SK-MEL-5 (cell line): ENCODE measurements at regions not wholly inside any gene's neighbourhood (a gene's known extent, or its start where the extent isn't known, plus 50 kb on each side); places are given as distances from the start of the nearest gene placed in this dataset.
"Not testable (repeated sequence)": the region's sequence is repeated elsewhere in the genome, so short reads cannot be mapped to it uniquely, and the experiment has no call there.

Experiments
- DNase-seq: peaks from one replicate; pipeline ENCODE4 v3.0.0-alpha.2; 2016; ENCODE audit warnings: low read depth, low spot score
- in situ Hi-C: cut with HindIII; loops from 2 replicates; pipeline ENCODE4 v1.10.0; 2016; ENCODE audit warnings: low sequenced_read_pairs, high pct_unique_total_duplicates, low pct_unique_long_range_greater_than_20kb

DNA sequence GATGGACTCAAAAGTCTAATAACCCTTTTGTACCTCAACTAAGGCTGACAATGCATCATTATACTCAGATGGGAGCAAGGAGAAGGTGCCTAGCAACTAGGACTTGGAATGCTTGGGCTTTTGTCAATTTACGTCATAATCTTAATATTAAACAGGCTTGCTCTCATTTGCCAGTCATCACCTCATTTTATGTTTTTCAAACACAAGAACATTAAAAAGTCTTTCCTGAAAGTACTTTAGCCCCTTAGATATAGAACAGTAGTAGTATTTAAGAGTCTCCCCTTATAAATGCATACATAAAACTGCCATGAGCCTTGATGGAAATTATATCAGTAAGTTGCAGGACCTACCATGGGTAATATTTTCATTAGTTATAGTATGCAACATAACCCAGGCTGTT is 150.7 kb upstream of the INTU start:
- no peak for DNase-seq
- in situ Hi-C loops, result no loop called here

DNA sequence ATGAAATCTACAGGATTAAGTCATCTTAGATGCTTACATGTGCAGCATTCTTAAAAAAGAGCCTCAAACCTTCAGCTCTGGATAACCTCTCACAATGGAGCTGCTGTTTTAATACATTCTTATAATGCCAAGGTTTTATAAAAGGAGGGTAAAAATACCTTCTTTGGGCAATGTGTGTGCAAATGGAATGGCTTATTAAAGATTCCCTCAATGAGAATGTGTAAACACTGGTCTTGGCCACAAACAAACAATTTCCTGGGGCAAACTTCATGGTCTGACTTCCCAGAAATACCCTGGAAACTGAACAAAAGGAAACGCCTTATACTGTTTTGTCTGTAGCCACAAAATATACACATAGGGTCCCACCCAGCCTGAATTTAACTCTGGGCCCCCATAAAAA is 148.6 kb upstream of the INTU start:
- no peak for DNase-seq
- in situ Hi-C loops, result no loop called here

DNA sequence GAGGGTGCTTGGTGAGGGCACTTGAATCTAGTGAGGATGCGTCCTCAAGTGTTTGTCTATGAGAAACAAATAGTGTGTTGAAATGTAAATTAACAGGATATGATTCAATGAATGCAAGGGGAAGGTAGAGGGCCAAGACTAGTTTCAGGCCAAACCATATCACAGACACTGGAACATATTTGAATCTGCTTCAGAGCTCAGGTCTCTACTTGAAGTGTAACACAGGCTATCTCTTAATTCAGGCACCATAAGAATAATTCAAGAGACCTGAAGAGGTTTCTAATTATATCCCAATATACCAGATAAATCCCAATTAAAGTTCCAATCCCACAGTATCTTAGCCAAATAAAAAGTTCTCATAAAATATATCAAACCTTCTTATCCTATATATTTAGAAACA is 146.5 kb upstream of the INTU start:
- in situ Hi-C loops, result no loop called here

DNA sequence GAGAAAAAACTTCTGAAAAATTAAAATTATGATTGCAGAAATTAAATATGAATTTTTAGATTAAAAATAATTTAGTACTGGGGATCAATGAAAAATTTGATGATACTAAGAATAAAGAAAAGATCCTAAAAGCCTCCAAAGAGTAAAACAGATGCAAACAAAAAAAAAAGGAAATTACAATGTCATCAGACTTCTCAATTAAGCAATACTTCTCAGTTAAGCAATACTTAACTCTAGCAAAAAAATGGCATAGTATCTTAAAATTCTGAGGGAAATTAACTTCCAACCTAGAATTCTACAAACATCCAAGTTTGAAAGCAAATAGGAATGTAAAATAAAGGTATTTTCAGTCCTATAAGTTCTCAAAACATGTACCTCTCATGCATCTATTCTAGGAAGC is 141.2 kb upstream of the INTU start:
- in situ Hi-C loops, result no loop called here
- DNase-seq, result no peak

More for the DNA sequence above, 146.5 kb upstream of the INTU start:
- no peak for DNase-seq

DNA sequence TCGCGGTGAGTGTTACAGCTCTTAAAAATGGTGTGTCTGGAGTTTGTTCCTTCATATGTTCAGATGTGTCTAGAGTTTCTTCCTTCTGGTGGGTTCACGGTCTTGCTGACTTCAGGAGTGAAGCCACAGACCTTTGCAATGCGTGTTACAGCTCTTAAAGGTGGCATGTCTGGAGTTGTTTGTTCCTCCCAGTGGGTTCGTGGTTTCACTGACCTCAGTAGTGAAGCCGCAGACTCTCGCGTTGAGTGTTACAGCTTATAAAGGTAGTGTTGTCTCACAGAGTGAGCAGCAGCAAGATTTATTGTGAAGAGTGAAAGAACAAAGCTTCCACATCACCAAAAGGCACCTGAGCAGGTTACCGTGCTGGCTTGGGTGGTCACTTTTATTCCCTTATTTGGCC is 135.9 kb upstream of the INTU start:
- in situ Hi-C loops, DNase-seq: not testable (repeated sequence)

DNA sequence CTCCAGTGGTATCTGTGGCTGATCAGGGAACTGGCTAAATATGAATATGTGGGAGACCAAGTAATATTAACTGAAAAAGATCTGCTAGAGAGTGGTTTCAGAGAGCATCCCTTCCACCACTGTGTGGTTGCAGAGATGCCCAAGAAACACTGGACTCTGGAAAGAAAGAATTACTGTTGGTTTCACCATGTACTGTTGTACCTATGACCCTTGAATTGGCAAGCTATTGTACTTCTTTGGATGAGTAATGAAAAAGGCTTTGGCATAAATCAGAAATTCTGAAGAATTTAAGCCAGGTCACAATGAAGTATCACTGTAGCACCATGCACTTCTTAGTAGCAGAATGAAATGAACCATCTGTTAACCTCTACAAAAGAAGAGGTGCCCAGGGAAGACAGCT is 134.4 kb upstream of the INTU start:
- in situ Hi-C loops, result no loop called here
- no peak for DNase-seq

DNA sequence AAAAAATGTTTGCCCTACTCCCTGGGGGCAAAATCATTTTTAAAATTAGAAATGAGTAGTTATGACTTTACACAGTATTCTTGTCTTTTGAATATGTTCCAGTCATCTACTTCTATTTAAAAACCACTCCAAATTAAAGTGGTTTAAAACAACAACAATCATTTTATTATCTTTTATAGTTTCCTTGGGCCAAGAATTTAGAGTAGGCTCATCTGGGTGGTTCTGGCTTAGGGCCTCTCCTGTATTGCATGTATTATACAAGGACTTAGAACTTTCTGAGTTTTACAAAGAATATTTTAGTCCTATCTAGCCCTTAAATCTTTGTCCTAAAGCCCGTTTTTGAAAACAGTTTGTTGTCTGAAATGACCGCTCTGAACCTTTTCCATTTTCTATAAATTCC is 132.5 kb upstream of the INTU start:
- no peak for DNase-seq
- in situ Hi-C loops, result no loop called here

DNA sequence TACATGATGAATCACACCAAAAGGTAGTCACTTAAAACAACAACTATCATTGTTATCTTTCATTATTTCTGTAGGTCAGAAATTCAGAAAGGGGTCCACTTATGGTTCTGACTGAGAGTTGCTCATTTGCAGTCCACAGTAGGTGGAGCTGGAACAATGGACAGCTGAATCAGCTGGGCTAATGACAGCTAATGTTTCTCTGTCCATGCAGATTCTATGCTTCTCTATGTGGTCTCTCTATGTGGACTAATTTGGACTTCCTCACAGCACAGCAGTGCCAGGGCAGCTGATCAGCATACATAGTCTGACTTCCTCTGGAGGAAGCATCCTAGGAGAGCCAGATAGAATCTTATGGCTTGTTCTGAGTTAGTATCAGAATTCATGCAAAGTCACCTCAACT is 131.7 kb upstream of the INTU start:
- in situ Hi-C loops, result no loop called here
- no peak for DNase-seq

DNA sequence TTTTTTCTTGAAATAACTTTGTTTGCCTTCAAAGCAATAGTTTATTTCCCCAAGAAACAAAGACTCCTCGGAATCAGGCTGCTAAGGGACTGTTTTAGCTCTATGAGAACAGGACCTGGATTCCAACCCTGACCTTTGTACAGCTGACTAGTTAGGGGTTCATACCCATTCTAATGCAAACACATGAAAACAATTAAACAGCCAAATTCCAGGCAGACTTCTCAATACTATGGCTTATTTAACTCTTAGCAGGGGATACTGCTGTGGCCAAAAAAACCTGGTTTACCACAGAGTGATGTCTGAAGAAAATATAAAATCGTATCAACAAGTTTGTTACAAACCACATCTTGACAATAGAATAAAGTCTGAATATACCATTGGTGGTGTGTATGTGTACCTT is 129.6 kb upstream of the INTU start:
- no peak for DNase-seq
- in situ Hi-C loops, result no loop called here

DNA sequence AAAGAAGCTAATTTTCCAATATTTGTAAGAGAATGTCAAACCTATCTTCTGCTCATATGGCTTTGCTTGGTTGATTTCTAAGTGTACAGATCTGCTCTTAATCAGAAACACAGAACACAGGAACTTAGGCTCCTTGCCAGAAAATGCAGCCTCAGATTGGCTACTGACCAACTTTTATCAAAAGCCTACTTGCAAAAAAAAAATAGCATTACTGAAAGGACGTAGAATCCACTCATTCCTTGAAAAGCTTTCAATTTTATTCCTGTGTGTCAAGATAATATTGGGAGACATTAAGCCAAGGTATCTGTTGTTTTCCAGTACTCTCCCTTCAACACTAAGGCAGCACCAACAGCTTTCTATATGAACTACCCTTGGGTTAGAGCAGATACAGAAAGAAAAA is 127.6 kb upstream of the INTU start:
- no peak for DNase-seq
- in situ Hi-C loops, result no loop called here

DNA sequence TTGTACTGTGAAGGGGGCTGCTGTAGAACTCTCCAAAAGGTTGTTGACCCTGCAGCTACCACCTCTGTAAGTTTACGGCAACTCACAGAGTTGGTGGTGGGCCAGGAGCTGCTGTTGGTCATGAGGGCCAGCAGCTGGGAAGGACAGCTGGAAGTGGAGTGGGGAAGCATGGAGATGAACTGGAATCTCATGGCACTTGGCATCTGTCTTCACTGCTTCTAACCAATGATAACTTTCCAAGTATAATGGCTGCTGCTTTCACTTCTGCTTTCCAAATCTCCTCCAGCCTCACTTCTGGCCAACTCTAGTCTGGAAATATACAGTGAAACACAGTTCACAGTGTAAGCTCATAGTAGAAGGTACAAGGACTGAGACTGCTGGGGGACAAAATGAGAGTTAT is 126.5 kb upstream of the INTU start:
- in situ Hi-C loops, result no loop called here
- no peak for DNase-seq

DNA sequence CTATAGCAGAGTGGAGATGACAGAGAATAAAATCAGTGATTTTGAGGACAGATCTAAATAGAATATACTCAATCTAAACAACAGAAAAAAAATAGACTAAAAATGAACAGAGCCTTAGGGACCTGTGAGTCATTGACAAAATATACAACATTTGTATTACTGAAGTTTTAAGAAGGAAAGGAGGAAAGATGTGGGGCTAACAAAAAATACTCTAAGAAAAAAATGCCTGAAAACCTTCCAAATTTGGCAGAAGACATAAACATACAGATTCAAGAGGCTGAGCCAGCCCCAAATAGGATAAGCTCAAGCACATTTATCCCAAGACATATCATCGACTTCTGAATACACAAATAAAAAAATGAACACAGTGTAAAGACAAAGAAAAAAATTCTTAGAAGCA is 123.6 kb upstream of the INTU start:
- DNase-seq, result no peak
- in situ Hi-C loops, result no loop called here

DNA sequence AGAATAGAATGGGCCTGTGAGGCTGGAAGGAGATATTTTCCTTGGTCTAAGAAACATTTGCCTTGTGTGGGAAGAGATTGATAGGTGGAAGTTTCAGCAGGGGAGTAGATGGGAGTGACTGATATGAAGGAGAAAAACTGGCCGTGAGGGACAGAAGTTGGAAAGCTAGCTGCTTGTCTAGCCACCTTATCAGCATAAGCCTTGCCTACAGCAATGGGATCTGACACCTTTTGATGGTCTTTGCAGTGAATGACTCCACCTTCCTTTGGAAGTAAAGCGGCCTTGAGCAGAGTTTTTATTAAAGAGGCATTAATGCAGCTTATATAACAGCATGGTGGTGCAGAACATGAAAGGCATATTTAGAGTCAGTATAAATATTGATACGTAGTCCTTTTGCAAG is 120.1 kb upstream of the INTU start:
- in situ Hi-C loops, DNase-seq: not testable (repeated sequence)

DNA sequence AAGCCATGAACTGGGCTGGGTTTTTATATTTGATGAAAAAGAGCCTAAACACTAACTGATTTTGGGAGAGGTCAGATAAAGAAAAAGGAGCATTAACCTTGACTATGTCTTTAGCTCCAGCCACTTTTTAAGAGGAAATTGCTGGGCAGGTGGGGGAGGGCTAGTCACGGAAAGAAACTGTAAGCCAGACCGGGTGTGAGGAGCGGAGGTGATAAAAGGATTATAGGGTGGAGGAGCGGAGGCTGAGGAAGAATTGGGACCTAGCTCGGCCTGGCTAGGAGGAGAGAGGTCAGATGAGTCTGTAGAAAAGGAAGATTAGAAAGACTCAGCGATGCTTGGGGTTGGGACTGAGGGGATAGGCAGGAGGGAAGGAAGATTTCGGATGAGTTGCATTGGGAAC is 117.5 kb upstream of the INTU start:
- in situ Hi-C loops, DNase-seq: not testable (repeated sequence)

DNA sequence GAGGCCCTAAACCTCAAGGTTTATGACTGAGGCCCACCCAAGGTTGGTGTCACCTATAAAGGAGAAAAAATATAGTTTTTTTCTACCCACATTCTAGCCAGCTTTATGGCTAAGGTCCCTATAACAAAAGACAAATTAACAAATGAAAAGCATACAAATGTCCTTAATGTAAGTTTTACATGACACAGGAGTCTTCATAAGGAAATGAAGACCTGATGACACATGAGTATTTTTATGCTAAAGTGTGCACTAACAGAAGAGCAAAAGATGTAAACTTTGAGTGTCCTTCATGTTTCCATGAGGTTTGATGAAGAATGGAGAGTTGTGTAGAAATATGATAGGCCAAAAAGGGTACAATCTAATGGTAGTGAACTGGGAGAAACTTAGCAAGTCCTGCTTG is 114.7 kb upstream of the INTU start:
- in situ Hi-C loops, result no loop called here
- DNase-seq, result no peak

DNA sequence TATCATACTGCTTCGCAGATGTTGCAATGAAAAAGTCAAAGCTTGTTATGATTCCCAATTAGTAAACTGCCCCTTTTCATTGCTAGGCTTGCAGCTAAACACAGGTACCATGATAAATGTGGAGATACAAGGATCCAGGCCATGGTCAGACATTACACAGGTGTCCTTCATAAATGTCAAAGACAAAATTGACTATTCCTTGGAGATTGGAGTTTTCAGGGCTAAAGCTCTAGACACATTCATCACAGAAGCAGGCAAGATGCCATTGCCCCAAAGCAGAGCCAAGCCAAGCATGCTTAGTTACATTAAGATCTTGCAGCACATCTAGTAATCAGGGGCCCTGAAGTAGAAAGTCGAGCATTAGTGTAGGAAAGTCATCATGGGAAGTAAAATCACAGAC is 111.3 kb upstream of the INTU start:
- no peak for DNase-seq
- in situ Hi-C loops, result no loop called here

DNA sequence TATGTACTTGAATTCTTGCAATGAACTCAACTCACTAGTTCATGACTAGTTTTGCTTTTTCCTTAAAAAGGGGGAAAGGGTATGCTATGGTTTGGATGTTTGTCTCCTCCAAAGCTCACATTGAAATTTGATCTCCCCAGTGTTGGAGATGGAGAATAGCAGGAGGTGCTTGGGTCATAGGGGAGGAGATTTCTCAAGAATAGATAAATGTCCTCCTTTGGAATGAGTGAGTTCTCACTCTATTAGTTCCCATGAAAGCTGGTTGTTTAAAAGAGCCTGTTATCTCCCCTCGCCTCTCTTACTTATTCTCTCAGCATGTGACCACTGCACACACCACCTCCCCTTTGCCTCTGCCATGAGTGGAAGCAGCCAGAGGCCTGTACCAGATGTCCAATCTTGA is 109.4 kb upstream of the INTU start:
- in situ Hi-C loops, result no loop called here

DNA sequence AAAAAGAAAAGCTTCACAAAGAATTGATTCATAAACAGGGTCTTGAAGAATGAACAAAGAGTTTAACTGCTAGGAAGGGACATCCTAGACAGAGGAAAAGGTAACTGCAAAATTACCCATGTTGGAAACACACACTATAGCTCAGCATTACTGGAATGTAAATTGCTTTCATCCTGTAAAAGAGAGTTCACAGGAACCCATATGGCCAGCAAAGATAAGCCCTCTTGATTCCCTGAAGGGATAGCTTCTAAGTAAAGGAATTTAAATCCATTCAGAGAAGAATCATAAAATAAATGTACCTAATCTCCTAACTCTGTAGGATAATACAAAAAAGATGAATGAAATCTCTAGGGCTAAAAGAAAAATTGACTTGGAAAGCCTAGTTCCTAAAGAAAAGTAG is 107.1 kb upstream of the INTU start:
- in situ Hi-C loops, result no loop called here
- DNase-seq, result no peak

More for the DNA sequence above, 109.4 kb upstream of the INTU start:
- DNase-seq, result no peak

DNA sequence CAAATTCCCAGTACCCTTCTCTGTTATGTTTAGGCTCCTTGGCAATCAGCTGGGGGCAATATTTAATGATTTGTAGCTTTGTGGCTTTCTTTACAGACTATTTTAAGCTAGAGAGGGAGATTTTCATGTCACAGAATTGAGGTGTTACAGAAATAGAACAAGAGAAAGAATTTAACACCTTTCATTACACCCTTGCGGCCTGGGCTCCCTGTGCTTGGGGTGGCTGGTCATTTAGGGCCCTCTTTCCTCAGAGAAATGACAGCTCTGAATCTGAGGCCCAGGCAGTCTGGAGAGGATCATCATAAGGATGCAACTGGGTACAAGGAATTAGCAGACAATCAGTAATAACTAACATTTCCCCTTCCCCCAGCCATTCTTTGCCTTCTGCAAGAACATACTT is 104.5 kb upstream of the INTU start:
- in situ Hi-C loops, result no loop called here
- DNase-seq, result no peak

DNA sequence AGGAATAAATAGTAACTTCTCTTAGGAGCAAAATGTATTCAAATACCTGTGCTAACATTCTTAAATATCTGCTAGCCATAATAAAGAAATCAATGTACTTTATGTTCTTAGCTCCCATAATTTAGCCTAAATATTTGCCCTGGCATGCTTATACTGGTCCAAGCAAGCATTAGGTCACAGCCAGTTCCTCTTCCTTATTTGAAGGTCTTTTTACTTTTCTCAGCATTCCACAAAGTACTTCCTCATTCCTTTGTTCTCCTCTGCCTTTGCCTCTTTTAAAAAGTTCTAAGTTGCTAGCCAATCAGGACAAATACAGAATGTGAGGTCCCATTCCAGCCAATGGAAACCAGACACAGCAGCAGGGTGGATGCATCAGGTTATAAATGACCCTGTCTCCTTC is 102.9 kb upstream of the INTU start:
- DNase-seq, in situ Hi-C loops: not testable (repeated sequence)
